MV-4-11 (cell line): ENCODE measurements at regions not wholly inside any gene's neighbourhood (a gene's known extent, or its start where the extent isn't known, plus 50 kb on each side); places are given as distances from the start of the nearest gene placed in this dataset.

Source experiments
- DNase-seq: peaks from one replicate; lab custom pipeline; 2025; lab: John Stamatoyannopoulos, UW

DNA sequence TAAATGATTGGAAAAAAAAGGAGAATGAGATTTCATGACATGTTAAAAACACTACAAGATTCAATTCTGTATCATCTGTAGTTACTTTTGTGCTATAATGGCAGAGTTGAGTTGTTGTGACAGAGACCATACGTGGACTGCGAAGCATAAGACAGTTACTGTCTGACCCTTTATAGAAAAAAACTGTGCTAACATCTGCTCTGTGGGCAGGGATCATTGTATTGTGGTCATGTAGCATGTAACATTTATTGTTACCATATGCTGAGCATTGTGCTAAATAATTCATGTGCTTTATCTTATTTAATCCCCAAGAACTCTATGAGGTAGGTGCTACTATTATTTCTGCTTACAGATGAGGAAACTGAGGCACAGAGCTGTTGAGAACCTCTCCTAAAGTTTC is 147.3 kb upstream of the HMHB1 start:
- DNase-seq: peak; percentile 80

DNA sequence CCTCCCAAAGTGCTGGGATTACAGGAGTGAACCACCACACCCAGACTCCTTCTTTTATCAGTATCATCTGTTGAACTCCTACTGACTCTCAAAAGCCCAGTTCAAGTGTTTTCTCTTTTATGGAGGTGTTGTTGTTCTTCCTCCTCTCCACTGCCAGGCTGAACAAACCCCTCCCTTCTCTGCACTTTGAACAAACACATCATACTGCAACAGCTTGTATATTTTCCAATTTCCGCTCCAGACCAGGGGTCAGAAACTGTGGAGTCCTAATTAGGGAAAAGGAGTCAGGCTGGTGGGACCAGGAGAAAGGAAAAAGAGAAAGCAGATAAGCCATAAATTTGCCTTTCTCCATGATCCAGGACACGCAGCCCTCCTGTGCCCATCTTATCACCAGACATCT is 148.1 kb upstream of the HMHB1 start:
- no peak for DNase-seq

DNA sequence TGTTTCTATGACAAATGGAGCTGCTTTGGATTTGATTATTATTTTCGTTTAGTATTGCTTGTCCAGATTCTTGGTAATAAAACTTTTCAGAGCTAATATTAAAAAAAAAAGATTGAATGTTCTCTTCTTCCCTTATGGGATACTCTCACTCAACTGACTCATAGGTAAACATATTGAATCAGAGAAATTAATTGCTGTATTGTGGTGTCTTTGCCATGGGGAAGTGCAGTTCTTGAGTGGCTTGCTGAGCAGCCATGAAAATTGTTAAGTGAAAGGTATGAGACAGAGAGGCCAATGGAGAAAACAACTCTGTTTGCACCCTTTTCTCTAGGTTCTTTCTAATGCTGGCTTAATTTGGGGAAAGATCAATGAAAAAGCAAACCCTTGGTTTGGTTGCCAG is 149.9 kb upstream of the HMHB1 start:
- peak; percentile 46 for DNase-seq

DNA sequence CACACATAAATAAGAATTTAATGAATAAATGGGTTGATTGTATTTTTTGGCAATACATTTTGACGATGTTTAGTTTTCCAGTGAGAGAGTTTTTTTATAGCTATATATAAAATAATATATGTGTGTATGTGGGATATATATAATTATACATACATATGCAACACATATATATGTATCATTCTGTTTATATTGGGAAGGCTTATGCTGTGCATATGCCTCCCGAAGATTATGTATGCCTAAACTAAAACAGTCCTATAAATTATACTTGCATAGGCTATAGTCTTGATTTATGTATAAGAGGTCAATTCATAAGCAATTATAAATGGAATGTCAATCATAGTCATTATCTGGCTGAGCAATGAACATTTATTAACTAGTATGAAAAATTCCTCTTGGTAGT is 151.3 kb upstream of the HMHB1 start:
- no peak for DNase-seq

DNA sequence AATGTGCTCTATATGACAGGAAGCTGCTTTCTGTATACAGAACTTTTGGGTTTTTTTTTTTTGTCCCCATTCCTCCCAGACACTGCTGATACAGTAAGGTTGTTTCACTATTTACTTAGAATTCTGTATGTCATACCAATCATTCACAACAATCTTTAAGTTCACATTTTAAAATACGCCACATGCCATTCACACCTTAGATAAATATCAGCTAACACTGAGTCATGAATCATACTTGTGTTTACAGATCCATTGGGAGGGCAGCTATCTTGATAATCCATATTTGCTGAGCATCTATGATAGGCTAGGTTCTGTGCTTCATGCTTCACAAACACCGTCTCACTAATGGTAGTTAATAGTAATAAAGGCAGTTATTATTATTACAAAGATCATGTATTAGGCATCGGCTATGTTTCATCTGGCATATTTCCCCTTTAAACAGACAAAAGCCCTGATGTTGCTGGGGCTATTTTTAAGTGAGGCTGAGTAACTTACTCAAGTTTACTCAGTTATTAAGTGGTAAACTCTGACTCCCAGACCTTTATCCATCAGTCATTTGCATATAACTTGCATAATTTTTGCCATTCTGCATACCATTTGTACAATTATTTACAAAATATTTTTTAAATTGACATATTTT is 152.2 kb upstream of the HMHB1 start:
- no peak for DNase-seq

DNA sequence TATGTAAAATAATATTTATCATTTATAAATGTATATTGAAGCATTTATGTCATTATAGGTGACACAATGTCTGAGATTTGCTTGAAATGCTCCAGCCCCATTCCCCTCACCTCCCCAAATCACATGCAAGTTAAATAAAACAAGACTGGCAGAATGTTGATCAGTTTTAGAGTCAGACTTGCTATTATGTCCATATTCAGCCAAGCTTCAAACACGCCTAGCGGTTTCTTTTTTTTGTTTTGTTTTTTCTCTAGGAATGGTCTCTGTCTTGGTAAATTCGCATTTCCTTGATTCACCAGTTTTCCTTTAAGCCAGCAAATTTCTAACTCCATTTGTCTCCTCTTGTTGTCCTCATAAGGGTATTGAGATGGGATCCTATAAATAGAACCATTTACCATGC is 153.0 kb upstream of the HMHB1 start:
- no peak for DNase-seq

DNA sequence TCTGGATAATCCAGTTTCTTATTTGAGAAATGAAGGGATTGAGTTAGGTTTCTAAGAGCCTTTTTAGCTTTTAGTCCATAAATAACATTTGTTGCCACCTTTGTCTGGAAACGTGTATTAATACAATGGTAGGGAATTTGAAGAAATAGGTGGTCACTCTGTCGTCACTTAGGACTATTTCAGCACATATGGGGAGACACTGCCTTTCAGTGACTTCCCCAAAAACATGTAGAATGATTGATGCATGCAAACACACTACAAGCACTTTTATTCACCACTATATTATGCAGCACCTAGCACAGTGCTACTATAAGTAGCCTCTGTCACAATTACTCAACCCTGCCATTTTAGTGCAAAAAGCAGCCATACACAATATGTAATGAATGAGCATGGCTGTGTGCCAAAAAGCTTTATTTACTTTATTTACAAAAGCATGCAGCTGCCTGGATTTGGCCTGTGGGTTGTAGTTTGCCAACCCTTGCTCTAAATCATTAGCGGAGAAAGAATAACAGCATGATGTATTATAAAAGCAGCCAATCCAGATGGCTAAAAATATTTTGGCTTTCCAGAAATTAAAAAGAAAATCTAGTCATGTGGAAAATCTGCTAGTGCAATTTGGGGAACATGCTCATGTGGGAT is 154.2 kb upstream of the HMHB1 start:
- DNase-seq: peak; percentile 66

DNA sequence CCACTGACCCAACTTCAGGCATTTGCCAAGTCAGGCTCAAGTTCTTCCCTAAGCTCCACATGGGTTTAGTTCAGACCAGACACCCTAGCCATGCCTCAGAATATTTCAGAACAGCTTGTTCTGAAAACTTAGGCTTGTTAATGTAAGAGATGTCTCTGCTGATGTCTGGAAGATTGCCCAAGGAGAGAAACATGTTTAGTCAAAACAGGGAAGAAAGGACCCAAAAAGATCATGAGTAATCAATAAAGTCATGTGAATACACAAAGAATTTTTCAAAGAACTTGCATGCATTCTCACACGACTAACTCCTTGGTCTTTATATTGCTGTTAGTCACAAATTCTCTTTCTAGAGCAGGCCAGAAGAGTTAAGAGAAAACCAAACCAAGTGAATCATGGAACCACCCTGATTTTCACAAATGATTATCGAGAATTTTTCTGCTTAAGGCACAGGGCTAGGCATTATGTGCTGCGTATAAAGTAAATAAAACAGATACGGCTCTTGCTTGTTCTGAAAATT is 158.1 kb upstream of the HMHB1 start:
- DNase-seq: no peak

DNA sequence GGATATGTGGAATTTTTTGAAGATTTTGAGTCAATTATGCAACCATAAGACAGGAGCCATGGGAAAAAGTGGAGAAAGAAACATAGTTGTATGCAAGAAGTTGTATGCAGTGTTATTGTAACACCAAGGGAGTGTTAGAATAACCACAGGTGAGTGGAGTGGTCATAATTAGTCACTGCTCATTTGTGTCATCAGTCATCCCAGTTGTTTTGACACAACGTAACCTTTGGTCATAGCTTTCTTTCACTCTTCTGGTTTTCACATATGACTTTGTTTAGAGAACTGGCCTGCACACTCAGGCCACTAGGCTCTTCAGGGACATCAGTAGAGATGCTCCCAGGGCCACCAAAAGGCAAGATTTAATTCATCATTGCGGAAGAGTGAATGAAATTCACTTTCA is 158.7 kb upstream of the HMHB1 start:
- peak; percentile 21 for DNase-seq

DNA sequence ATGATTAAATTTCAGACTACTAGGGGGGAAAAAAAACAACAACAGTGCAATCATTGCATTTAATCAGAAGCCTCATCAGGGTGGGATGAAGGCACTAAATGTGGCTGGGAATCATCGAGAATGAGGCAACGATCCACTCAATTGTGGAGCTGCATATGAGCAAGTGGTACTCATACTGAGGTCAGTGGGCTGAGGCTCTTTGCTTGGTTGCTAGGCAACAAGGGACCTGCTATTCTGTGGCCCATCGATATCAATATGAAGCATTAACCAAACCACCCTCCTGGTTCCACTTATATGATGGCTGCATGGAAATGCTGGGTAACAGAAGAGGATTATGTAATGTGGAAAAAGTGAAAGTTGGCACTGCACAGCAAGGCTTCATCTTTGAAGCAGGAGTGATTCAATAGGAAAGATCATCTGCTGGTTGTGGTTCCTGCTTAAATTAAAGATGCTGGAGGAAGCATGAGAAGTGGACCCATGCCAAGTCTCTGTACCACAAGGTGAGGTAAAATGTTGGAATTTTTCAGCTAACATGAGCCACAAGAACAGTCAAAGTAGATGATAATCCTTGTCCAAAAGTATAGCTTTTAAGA is 159.8 kb upstream of the HMHB1 start:
- DNase-seq: peak; percentile 57

DNA sequence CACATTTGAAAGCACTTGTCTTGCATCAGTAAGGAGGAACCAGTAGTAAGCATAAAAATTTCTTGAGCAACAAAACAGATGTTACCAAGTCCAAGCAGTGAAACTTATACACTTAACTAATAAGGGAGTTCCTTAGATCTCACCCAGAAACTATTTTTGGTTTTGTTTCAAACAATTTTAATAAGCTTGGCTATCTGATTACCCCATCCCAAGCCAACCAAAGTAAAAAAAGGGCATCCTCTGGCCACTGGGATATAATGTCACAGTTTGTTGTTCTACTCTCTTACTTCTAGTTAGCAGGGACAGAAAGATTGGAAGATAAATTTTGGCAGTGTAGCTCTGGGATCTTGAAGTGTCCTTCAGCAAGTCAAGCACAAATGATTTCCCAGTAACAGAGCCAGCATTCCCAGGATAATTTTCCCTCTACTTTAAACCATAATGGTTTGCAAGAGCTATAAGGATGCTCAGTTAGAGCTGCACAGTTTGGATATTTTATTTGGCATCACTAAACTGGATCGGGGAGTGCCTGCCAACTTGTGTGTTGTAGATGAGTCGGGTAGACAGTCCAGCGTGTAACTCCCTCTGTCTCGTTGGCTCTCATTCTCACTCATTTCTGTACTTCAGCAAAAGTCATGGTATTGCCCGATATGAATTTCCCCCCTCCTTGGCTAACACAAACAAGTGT is 161.9 kb upstream of the HMHB1 start:
- DNase-seq: peak; percentile 80

DNA sequence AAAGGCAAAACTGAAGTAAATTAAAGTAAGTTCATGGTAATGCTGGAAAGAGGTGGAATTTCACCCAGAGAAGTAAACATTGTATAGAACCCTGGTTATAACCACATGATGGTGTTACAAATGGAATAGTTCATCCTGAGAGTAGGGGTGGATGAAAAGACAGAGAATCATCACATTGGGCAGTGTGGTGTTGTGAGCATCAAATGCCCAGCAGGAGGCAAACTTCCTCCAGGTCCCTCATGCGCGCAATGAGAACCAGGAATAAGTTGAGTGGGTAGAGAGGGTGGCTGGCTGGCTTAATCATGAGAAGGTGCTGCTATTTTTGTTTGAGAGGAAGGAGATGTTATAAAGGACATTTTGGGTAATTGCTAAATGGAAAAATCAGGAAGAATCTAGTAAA is 163.3 kb upstream of the HMHB1 start:
- DNase-seq: peak; percentile 28

DNA sequence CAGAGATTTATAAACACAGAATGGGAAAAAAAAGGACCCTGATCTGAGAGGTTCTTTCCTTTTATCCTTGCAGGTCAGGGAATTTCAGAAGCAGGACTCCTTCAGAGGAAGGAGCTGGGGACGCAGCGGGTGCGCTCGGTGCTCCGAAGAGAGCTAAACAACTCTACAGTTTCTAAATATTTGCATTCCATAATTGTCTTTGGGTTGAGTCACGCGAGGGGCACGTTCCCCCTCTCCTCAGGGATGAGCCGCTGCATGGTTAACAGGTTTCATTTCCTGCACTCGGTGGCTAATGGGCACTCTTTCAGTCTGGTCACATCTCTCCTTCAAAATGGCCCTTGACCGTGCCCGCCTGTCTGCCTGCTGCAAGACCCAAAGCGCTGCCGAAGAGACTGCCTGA is 165.0 kb upstream of the HMHB1 start:
- DNase-seq: no peak

DNA sequence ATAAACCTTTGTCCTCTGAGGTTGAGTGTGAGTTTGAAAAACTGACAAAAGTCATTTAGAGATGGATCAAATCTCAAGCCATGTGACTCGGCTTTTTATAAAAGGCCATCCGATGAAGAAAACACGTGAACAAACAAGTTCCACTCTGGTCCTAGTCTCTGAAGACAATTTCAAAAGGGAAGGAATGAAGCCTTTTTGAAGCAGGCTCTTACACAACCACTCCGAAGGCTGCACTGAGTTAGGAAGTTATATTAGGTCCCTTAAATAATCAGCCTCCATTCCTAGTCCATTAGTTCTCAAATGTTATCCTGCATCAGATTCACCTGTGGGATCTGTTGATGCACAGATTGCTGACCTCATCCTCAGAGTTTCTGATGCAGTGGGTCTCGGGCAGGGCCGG is 166.6 kb upstream of the HMHB1 start:
- no peak for DNase-seq

DNA sequence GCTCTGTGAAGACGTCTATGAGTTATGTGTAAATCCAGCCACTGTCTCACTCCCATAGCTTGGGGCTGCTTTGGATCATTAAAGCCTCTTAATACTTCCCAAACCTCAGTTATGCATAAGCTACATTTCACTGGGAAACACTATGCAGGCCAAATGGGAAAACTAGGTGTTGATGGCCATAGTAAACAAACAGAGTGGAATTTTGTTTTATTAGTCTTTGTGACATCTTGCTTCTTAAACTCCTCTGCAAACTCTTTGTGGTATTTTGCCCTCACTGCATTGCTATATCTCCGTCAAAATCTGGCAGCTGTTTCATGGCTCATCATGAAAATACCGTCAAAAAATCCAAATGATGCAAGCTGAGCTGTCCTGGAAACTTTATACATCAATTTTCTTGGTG is 167.2 kb upstream of the HMHB1 start:
- no peak for DNase-seq

DNA sequence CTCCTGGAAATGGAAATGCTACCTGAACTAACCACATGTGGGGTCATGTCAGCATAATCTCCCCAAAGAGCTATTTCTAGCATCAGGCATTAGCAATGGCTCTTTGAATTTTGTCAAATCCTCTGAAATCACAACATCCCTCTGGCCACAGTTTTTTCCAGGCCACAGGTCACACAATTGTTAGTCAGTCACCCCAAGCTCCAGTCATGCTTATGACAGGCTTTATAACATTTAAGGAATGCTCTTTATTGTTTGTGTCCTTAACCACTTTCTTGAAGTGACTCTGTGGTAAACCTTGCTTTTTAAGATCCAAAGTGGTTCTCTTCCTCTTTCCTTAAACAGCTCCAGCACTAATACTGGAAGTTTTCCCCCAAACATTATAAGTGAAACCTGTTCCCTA is 169.2 kb upstream of the HMHB1 start:
- DNase-seq: peak; percentile 68

DNA sequence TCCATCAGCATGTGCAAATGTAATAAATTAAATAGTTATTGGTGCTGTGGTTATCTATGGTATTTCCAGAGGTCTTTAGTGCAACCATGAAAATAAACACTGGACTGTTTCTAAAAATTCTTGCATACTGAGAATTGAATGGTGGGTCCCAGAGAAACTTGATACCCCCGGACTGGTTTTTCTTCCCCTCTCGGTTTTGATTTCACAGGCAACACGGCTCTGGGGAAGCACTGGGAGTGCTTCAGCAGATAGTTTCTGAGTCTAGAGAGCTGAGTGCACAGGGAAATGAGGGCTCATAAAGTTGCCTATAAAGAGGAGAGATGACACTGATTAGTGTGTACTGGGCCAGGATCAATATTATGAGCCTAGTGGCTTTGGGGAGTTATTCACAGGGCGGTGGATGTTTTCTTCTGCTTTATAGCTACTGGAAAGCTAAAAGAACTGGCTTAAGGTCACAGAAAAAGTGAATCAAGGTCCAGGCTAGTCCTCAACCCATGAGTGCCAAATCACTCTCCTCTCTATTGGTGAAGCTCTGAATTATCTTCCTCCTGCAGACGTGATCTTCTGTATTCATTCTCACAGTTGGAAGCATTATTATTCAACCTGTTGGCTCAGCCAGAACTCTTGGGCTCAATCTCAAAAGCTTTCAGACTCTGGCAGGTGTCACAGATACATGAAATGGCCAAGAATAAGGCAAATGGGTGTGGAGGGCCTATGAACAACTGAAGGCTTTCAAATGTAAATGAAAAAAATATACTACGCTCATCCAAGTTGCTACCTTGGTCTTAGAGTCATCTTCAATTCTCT is 170.2 kb upstream of the HMHB1 start:
- no peak for DNase-seq

DNA sequence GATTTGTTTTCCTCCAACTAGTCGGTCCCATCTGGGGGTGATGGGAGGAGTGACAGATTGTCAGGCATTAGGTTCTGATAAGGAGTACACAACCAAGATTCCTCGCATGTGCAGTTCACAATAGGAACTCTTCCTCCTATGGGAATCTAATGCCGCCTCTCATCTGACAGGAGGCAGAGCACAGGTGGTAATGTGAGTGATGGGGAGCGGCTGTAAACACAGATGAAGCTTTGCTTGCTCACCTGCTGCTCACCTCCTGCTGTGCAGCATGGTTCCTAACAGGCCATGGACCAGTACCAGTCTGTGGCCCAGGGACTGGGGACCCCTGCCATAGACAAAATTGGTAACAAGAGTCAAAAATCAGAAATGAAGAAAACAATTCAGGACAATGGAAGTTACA is 173.3 kb upstream of the HMHB1 start:
- no peak for DNase-seq

DNA sequence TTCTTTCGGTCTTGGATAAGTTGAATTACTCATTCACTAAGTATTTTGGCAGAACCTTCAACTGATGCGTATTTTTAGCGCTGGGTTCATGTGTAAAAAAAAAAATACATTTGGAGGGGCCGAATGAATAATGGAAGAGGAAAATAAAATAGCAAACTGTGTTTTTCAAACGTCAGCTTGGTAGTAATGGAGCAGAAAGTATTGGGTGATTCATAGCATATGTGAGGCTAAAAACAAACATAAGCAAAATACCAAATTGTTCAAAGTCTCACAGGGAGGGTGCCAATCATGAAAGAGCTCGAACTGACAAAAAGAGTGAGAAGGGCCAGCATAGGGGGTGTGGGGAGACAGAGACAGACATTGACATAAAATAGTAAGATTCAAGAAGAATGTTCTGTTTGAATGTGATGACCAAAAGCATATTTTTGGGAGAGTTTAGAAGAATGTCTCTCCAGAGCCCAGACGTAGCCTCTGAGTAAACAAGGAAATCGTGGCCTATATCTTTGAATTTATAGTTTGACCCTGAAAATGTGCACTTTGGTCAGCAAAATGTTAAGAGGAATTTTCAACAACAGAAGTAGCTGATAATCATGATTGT is 174.9 kb upstream of the HMHB1 start:
- no peak for DNase-seq

DNA sequence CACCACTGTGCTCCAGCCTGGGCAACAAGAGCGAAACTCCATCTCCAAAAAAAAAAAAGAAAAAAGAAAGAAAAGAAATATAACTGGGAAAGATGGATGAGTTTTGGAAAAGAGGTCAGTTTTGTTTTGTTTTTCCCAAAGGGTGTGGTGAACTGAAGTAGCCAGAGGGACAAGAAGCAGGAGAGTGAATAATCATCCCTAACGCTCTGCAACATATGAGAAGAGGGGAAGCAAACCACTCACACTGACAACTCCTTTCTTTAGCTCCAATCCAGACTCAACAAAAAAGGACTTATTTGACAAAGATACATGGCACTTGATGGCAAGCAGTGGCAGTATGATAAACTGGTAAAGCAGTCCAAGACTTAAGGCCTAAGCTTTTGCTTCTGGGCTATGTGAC is 176.1 kb upstream of the HMHB1 start:
- DNase-seq: no peak

DNA sequence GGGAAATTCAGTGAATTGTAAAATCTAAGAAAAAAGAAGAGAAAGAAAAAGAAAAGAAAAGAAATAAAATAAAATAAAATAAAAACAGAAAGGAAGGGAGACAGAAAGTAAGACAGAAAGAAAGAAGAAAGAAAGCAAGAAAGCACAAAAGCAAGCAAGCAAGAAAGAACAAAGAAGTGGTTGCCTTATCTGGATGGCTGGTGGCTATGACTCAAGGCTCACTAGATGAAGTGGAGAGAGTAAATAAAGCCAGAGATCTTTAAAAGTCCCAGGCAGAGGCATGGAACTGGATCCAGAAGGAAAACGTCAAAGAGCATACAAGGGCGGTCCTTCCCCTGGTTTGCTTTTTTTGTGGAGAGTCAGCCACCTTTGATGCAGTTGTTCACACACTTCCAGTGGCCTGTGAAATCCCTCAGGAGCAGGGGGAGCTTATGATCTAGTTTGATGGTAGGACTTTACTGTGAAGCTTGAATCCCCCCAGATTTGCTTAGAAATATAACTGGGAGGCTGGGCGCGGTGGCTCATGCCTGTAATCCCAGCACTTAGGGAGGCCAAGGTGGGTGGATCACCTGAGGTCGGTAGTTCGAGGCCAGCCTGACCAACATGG is 176.7 kb upstream of the HMHB1 start:
- DNase-seq: no peak
